Glutamatergic neuron (in vitro differentiated cells): ENCODE measurements at regions not wholly inside any gene's neighbourhood (a gene's known extent, or its start where the extent isn't known, plus 50 kb on each side); places are given as distances from the start of the nearest gene placed in this dataset.

Experiments
- DNase-seq: peaks from one replicate; pipeline ENCODE4 v3.0.0; 2022
- H3K27ac Mint-ChIP-seq: one replicate; pipeline ENCODE4 v1.8.0; 2020; ENCODE audit warnings: mild to moderate bottlenecking, mixed read lengths, inconsistent platforms; ENCODE audit not compliant: unreplicated experiment
- H3K27me3 Mint-ChIP-seq: one replicate; pipeline ENCODE4 v1.8.0; 2020; ENCODE audit warnings: mild to moderate bottlenecking, moderate library complexity, mixed read lengths, inconsistent platforms; ENCODE audit not compliant: unreplicated experiment
- H3K36me3 Mint-ChIP-seq: one replicate; pipeline ENCODE4 v1.8.0; 2020; ENCODE audit warnings: mild to moderate bottlenecking, mixed read lengths, inconsistent platforms; ENCODE audit not compliant: unreplicated experiment
- H3K4me1 Mint-ChIP-seq: one replicate; pipeline ENCODE4 v1.8.0; 2020; ENCODE audit warnings: mild to moderate bottlenecking, low read depth, mixed read lengths, inconsistent platforms; ENCODE audit not compliant: unreplicated experiment
- H3K4me3 Mint-ChIP-seq: one replicate; pipeline ENCODE4 v1.8.0; 2020; ENCODE audit warnings: mild to moderate bottlenecking, mixed read lengths, inconsistent platforms; ENCODE audit not compliant: unreplicated experiment
- H3K9me3 Mint-ChIP-seq: one replicate; pipeline ENCODE4 v1.8.0; 2020; ENCODE audit warnings: mild to moderate bottlenecking, moderate library complexity, mixed read lengths, inconsistent platforms; ENCODE audit not compliant: unreplicated experiment
- CTCF ChIP-seq: fragments of 200-600 bp; sonication (generic); IDR thresholded peaks from one replicate; pipeline ENCODE4 v1.5.0; 2021; ENCODE audit not compliant: partially characterized antibody, unreplicated experiment

- Mint-ChIP-seq H3K36me3 (no peaks in the 10 kb centered on the region), H3K27ac (no peak overlapping the region), H3K4me1 (no peaks in the 10 kb centered on the region), H3K9me3 (no peaks in the 10 kb centered on the region), H3K27me3 (no peaks in the 10 kb centered on the region), H3K4me3 (no peak overlapping the region)
- DNase-seq: no peak
- no peak for TF ChIP-seq CTCF
Observed at GRCh38 chr1:88291611-88292354, 392.3 kb upstream of the PKN2 start.

- no peak for TF ChIP-seq CTCF
- H3K27me3 Mint-ChIP-seq: no peaks in the 10 kb centered on the region
- H3K36me3 Mint-ChIP-seq: no peaks in the 10 kb centered on the region
- H3K27ac Mint-ChIP-seq: no peak overlapping the region
- no peaks in the 10 kb centered on the region for H3K4me1 Mint-ChIP-seq
- H3K4me3 Mint-ChIP-seq: no peak overlapping the region
- no peaks in the 10 kb centered on the region for H3K9me3 Mint-ChIP-seq
- no peak for DNase-seq
Observed at GRCh38 chr1:88293691-88294190, 390.3 kb upstream of the PKN2 start.

- Mint-ChIP-seq H3K4me1 (no peaks in the 10 kb centered on the region), H3K27ac (no peak overlapping the region), H3K4me3 (no peak overlapping the region), H3K36me3 (no peaks in the 10 kb centered on the region), H3K9me3 (no peaks in the 10 kb centered on the region), H3K27me3 (no peaks in the 10 kb centered on the region)
- no peak for DNase-seq
- TF ChIP-seq CTCF: no peak
Observed at GRCh38 chr1:88296227-88296626, 387.8 kb upstream of the PKN2 start.

GRCh38 chr1:88296642-88297041, 387.4 kb upstream of the PKN2 start:
- no peak overlapping the region for H3K27ac Mint-ChIP-seq
- no peak for TF ChIP-seq CTCF
- DNase-seq: no peak
- H3K4me1 Mint-ChIP-seq: no peaks in the 10 kb centered on the region
- no peaks in the 10 kb centered on the region for H3K27me3 Mint-ChIP-seq
- H3K36me3 Mint-ChIP-seq: no peaks in the 10 kb centered on the region
- H3K9me3 Mint-ChIP-seq: no peaks in the 10 kb centered on the region
- no peak overlapping the region for H3K4me3 Mint-ChIP-seq

- Mint-ChIP-seq H3K4me1 (no peaks in the 10 kb centered on the region), H3K27ac (no peak overlapping the region), H3K27me3 (no peaks in the 10 kb centered on the region), H3K9me3 (no peaks in the 10 kb centered on the region), H3K4me3 (no peak overlapping the region), H3K36me3 (no peaks in the 10 kb centered on the region)
- no peak for DNase-seq
- TF ChIP-seq CTCF: no peak
Observed at GRCh38 chr1:88298506-88298905, 385.6 kb upstream of the PKN2 start.
